ENCODE measurements at regions not wholly inside any gene's neighbourhood (a gene's known extent, or its start where the extent isn't known, plus 50 kb on each side); places are given as distances from the start of the nearest gene placed in this dataset.

DNA sequence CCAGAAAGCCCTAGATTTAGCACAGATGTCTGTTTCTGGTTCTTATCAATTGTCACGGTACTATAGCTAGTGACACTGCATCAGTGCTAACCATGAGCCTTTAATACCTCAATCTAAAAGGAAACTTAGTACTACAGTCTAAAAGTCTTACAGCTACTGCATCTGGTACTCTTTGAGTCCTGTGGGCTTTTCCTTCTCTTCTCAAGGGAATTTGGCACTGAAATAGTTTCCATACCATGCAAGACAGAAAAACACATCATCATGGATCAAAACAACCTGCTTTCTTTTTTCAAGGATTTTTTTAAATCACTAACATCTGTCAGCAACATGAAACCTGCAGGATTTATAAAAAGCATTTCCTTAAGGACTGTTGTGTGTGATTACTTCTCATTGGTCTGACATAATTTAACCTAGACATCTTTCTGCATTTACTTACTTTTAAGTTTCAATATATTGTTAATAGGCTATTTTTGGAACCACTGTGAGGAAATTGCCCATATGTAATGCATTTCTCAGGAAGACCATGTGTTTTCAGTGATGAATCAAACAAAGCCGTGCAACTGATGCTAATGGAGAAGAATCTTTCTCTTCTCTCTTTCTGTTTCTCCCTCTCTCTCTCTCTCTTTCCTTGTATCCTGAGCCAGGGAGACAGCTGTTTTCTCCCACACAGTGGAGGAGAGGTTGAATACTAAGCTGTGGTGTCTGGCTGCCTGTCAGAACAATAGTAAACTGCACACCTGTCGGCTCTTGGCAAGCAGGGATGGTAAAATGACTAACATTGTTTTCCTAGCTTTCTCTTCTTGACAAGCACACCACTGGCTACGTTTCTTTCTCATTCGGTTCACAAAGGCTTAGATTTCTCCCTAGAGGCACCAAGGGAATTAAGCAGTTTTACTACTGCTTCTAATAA is 273.4 kb downstream of the CSNK1G3 start:
- no peak for DNase-seq

DNA sequence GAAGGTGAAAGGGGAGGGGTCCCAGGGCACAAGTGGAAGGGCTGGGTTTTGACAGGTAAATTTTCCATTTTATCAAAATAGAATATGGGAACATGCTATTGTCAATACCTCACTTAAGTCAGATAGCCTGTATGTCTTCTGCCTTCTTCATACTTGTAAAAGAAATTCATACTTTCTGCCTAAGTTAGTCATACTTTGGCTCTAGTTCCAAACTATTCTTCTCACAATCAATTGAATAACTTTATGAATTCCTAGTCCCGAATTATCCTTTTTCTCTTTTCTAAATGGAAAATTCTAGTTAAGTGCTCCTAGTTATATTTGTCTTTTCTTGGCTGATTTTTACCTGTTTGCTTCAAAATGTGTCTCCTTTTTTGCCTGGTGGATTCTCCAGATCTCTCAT is 271.4 kb downstream of the CSNK1G3 start:
- DNase-seq = no peak

DNA sequence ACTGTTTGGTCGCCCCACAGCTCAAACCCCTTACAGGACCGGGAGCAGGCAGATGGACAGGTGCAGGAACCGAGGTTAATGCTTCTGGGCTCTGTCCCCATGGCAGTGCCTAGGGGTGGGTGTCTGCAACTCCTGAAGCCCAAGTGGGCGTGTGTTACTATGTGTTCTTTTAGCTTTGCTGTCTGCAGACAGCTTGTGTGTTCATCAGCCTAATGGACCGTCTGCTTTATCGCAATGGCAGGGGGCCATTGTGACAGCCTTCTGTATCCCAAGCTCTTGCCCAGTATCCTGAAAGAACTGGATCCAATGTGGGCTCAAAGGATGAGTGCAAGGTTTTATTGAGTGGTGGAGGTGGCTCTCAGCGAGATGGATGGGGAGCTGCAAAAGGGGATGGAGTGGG is 266.7 kb downstream of the CSNK1G3 start:
- DNase-seq = no peak

DNA sequence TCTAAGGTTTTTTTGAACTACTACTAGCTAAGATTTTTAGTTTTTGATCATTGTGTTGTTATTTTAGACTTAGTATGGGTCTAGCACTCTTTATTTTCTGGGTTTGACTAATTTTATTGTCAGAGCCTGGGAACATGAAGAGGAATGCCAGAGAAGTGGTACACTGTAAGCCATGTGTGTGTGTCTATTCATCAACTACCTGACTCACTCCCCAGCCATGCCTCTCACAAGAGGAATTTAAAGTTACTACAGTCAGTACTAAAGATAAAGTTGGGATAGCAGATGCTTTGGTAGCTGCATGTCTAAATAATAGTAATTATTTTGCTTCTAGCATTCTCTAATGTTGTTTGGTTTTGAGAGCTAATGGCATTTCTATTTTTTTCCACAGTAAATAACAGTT is 264.8 kb downstream of the CSNK1G3 start:
- DNase-seq = no peak

DNA sequence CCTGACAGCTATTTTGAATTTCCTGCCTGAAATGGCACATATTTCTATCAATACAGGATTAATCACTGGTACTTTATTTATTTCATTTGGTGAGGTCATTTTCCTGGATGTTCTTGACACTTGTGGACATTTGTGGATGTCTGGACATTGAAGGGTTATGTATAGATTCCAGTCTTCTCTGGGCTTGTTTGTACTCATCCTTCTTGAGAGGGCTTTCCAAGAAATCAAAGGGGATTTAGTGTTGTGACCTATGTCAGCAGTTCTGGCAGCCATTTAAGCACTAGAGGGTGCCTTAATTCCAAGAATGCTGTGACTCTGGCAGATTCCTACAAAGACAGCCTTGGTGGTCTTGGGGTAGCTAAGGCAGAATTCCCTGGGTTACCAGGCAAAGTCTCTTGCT is 259.7 kb downstream of the CSNK1G3 start:
- DNase-seq = no peak

DNA sequence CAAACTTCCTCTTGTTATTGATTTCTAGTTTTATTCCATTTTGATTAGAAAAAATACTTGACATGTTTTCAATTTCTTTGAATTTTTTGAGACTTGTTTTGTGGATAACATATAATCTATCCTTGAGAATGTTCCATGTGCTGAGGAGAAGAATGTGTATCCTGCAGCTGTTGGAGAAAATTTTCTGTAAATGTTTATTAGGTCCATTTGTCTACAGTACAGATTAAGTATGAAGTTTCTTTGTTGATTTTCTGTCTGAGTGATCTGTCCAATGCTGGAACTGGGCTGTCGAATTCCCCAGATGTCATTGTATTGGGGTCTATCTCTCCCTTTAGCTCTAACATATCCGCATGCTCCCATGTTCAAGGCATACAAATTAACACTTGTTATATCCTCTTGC is 251.2 kb downstream of the CSNK1G3 start:
- no peak for DNase-seq

DNA sequence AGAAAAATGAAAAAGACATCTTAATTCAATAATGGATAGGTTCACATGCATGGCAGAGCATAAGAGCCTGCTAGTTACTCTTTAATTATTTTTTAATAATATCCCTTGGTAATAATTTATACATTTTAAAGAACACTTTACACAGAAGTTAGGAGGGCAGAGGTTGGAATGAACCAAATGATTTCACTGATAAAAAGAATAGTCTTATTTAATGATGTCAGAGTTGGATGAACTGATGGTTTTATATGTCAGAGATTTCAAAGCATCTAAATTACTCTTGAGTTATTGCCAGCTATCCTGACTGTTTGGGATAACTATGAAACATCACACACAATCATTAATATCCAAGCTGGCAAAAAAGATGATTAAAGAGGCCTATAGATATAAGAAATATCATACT is 244.8 kb downstream of the CSNK1G3 start:
- no peak for DNase-seq

DNA sequence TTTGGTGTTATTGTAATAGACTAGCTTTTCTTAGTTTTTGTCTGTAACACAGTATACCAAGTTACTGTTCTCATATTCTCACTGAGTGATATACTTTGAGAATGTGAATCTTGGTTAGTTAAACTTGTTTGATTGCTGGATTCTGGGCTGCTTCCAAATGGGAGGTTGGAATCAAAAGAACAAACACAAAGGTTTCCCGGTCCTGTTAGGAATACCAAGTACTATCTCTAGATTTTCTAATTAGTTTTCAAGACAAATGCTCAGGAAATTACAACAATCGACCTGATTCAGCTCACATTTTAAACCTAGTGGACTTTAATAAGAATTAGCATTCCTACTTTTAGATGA is 244.3 kb downstream of the CSNK1G3 start:
- no peak for DNase-seq

DNA sequence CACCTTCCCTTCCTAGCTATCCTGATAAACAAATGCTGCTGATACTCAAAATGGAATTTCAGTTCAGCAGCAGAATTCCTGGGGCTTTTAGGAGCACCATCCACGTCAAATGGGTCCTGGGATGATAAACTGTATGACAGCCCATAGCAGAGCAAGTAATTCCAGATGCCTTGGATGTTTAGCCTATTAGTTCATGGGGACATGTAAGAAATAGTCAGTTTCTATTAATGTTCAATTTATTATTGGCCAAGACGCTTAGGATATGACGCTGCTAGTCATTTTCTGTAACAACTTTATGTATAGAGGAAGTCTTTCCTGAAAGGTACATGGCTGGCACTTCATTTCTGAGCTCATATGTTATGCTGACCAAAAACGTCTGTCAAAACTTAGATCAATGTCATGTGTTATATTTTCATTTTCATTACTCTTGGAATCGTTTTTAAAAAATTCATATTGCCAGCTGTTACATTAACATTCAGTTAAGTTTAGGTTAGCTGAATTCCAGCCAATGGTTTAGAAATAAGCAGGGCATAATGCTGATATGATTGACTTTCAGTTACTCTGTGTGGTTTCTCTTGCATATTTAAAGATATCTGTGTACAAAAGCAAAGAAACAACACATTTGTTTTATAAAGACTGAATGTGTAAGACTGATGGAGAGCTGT is 243.8 kb downstream of the CSNK1G3 start:
- no peak for DNase-seq

DNA sequence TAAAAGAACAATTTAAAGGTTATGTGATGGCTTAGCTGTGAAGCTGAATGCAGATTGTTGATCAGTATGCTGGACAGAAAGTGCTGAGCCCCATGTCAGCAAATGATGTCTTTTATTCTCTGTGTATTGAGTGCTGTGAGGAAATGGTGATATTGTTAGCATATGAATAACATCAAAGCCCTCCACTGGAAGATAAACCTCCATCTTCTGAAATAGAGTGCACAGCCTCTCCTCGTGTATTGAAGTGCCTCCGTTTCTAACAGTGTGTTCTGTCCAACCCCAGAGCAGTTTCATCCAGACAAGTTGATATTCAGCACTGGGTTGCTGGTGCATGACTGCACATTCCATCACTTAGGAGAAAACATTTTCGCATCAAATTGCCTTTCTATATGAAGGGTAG is 242.9 kb downstream of the CSNK1G3 start:
- DNase-seq = no peak

DNA sequence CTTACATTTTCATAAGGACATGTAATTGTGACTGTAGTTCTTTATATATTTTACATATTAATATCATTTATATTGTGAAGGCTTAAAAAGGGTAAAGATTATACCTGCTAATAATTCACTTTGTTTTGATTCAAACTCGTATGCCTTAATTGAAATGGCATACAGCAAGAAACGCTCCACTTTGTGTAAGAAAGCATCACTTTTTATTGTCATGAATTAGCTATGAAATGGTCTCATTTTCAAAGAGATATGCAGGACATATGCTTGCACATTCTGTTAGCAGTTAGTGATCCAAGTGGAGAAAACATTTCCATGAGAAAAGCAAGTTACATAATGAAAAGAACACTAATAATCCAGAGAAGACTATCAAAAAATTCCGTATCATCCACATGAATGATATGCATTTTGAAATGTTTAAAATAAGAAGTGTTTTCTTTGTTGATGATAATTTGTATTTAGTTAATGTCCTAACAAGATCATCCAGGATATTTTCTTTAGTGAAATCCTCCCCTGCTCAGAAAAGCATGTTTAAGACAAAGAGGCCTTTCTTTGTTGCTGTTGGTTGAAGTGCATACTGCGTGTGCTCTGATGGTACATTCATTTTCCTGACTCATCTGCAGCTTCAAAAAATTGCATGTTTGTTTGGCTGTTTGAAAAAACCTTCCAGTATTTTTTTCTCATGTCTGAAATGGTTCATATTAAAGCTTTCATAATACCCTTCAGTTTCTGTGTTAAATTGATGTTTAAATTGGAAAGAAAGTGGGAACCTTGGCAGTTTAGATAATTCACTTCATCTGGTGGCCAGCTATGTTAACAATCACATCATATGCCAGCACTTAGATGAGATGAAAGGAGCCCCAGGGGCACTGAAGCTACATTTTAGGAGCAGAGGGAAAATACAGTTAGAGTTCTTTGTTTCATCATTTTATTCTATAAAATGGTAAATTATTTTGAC is 242.2 kb downstream of the CSNK1G3 start:
- no peak for DNase-seq

DNA sequence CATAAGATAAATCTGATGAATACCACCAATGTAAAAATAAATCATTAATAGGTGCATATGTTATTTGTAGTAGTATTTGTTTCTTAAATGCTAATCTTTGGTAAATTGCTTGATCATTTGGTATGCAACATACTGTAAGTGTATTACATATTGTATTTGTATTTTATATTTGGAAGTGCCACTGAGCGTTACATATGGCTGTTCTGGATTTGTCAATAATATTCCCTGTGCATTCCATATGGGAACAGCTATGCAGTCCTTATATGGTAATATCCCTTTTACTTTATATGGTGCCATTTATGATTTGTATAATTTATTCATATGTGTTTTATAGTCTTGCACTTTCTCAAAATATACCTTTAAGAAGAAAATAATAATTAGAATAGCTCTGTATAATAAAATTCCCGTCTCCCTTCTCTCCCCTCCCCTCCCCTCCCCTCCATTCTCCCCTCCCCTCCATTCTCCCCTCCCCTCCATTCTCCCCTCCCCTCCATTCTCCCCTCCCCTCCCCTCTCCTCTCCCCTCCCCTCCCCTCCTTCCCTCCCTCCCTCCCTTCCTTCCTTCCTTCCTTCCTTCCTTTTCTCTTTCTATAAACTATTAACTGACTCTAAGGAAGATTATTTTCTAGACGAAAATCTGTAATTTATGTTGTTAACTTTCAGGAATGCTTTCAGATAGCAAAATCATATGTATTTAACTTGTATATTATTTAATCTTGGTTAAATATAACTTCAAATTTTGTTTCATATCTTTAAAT is 241.4 kb downstream of the CSNK1G3 start:
- no peak for DNase-seq

DNA sequence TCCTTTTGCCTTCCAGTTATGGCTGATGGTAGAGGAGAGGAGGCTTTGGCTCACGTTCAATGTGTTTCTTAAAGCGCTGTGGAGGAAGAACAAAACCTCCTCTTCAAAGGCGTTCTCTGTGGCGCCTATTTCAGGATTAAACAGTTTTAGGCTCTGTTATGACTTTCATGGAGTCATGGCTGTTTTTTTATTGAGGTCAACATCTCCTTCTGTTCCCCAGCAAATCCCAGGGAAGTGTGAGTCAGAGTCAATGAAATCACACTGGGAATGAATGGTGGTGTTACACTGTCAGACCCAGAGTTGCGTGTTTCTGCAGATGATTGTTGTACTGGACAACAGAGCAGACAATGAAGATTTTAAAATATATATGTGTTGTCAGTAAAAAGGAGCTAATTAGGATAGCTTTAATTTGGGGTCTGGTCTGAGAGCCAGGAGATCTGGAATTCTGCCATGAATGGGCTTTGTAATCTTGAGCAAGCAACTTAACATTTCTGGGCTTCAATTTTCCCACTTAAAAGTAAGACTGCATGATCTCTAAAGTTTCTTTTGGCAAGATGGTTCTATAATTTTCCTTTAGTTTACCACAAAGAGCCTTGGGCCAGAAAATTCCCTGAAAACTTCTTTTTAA is 240.7 kb downstream of the CSNK1G3 start:
- DNase-seq = no peak

DNA sequence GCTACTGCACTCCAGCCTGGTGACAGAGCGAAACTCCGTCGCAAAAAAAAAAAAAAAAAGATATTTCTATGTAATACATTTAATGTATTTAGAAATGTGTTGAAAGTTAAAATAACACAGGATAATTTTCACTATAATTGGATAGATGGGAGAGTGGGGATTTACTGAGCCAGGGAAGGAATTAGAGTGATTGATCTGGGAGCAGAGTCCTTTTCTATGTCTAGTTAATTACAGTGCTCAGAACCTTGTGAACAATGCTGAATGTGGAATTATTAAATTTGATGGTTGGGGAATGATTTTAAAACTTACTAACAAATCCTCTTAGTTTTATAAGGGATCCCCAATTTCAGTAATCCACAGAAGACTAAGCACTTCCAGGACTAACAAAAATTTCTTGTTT is 239.7 kb downstream of the CSNK1G3 start:
- no peak for DNase-seq

DNA sequence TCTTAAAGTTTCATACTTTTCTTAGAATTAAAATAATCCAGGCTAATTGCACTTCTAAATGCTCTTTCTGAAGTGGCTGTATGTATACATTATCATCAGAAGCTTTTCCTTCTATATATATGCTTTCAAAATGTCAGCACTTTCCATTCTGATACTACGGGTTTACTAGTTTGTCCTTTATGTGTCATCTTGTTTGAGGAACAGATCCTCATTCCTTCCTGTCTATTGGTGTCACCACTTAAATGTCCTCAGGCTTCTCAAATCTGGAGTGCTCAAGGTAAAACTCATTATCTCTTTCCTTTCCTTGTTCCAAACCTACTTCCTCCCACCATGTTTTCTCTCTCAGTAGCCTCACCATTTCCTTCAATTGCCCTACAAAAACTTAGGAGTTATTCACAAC is 236.3 kb downstream of the CSNK1G3 start:
- no peak for DNase-seq

DNA sequence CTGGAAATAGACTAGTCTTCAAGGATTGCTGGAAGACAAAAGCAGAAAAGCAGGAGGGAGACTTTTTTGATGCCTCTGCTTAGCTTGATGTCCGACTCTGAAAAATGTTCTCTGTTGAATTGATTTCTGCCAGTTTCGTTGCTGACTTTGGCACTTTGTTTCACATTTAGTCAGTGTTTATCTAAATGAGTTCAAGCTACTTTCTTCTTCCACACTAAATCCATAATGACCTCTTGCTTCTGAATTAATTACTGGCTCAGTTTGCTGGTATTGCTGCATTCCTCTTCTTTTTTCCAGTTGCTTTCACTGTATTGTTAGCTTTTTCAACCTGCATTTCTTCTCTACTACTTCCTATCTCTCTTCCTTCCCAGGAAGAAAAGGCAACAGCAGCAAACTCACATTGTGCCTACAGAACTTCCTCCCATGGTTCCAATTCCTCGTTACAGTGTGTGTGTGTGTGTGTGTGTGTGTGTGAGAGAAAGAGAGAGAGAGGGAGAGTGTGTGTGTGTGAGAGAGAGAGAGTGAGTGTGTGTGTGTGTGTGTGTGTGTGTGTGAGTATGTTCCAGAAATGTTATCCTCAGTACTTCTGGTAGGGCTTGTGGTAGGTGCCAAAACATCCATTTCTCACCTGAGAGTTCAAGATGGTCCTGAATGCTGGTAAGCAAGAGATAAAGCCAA is 234.8 kb downstream of the CSNK1G3 start:
- DNase-seq = no peak

DNA sequence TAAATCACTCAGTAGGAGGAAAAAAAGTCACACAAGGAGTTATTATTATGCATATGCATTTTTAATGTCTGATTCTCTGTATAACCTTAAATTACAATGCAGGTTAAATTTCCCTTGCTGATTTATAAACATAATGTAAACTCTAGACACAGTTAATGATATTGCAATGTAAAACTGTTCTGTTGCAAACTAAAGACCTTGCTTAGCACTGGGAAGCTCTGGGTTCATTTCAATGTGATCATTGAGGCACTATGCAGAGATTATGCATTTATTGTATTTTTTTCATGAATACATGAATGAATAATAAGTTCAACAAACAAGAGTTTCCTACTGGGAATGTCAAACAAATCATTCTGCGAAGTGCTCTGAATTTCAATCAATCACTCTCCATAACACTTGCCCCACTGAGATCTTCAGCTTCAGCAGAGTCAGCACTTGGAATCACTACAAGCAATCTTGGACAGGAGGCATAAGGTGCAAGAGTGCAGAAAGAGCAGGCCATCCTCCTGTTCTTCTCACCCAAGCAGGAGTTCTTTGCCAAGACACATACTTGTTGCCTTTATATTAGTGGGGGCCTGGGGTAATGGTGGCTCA is 232.1 kb downstream of the CSNK1G3 start:
- DNase-seq = no peak

DNA sequence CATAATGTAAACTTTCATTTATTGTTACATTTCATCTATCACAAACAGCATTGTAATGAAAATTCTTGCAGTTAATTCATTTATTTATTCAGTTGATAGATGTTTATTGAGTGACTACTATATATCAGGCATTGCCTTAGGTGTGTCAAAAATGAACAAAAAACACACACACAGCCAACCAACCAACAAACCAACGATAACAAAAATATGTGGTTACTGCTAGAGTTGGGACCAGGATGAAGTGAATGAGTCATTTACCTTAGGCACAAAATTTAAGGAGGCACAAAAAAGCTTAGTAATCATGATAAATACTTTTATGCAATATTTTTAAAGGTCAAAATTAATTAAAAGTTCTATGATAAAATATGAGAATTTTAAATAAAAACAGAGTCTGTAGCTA is 223.4 kb downstream of the CSNK1G3 start:
- DNase-seq = no peak

DNA sequence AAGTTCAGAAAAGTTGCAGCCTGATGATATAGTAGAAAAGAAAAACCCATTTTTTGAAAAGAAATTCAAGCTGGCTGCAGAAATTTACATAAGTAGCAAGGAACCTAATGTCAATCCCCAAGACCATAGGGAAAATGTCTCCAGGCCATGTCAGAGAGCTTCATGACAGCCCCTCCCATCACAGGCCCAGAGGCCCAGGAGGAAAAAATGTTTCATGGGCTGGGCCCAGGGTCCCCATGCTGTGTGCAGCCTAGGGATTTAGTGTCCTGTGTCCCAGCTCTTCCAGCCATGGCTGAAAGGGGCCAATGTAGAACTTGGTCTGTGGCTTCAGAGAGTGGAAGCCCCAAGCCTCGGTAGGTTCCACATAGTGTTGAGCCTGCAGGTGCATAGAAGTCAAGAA is 220.3 kb downstream of the CSNK1G3 start:
- DNase-seq = no peak

DNA sequence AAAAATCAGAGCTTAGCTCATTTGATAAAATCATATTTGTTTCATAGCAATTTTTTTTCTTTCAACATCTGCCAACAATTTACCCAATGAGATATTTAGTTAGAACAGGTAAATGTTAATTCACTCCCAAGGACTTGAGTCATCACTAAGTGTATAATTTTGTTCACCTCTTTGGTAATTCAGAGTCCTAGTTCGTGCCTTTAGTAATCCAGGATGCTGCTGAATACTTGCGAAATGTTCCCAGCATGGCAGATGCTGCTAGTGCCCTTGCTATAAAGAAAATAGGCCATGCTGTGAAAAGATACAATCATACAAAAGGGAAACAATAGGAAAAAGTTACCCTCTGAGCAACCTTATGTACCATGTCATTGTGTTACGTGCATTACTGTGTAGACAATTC is 210.5 kb downstream of the CSNK1G3 start:
- DNase-seq = no peak

DNA sequence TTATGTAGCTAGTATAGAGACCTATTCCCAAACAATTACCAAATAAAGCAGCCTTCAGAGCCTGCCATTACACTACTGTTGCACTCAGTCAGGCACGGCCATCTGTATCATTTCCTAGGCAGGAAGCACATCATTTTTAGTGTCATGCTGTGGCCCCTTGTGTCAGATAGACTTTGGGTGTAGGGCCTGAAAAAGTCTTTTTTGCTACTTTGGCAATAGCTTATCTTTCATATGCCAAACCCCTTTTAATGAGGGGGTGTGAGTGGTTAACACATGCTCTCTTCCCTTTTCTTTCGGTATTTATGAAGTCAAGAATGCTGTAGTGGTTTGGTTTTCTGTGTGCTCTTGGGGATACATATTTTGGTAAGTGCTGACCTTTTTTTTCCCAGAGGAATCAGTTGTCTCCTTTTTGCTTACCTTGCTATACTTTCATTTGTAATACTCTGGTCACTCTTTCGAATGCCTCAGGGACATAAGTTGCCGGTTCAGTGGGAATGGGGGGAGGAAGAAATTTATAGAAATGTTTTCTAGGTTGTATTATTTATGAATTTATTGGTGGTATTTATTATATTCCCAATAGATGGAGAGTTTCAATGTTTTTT is 209.8 kb downstream of the CSNK1G3 start:
- DNase-seq = no peak

Data from effector CD4-positive, alpha-beta T cell (primary cell).